Ovary (tissue), 7 donors: ENCODE measurements at regions not wholly inside any gene's neighbourhood (a gene's known extent, or its start where the extent isn't known, plus 50 kb on each side); places are given as distances from the start of the nearest gene placed in this dataset.

Experiments used
- DNase-seq, 5 donors: peaks; one replicate each; pipeline ENCODE4 v3.0.0-alpha.2; 2019 to 2020
- H3K27ac ChIP-seq, 2 donors: fragments of 200-600 bp; one replicate each; pipeline versions ENCODE4 v1.5.1 to v1.8.0; 2019 to 2022
- H3K27me3 ChIP-seq: fragments of 200-600 bp; one replicate; pipeline ENCODE4 v1.8.0; 2022
- H3K36me3 ChIP-seq: fragments of 200-600 bp; sonication (generic); one replicate; pipeline ENCODE4 v1.5.1; 2019
- H3K4me1 ChIP-seq: one replicate; pipeline ENCODE4 v1.8.1; 2013; ENCODE audit warnings: mild to moderate bottlenecking, moderate library complexity; ENCODE audit not compliant: insufficient read depth
- H3K4me3 ChIP-seq: fragments of 200-600 bp; sonication (generic); one replicate; pipeline ENCODE4 v1.5.1; 2017
- H3K9me3 ChIP-seq, 2 donors: fragments of 200-600 bp in 1 of 2; sonication (generic) in 1 of 2; one replicate each; pipeline versions ENCODE4 v1.5.1 to v1.8.1; 2013 to 2019; ENCODE audit warnings: mild to moderate bottlenecking in 1 of 2, moderate library complexity in 1 of 2
- CTCF ChIP-seq, 3 donors: fragments of 450-650 bp in 2 of 3; fragments of 200-600 bp in 1 of 3; IDR thresholded peaks; one replicate each; pipeline versions ENCODE4 v1.5.1 to v1.8.0; 2016 to 2022; ENCODE audit warnings: antibody characterized with exemption in 3 of 3, mild to moderate bottlenecking in 1 of 3
- EP300 ChIP-seq: sonication (generic); formaldehyde crosslinking; IDR thresholded peaks from one replicate; pipeline ENCODE4 v1.6.1; 2017; ENCODE audit warnings: antibody characterized with exemption
- POLR2A ChIP-seq: fragments of 450-650 bp; IDR thresholded peaks from one replicate; pipeline ENCODE4 v1.6.1; 2017; ENCODE audit warnings: antibody characterized with exemption, mild to moderate bottlenecking, moderate library complexity
- WGBS, 3 donors: extraction: QIAGEN DNeasy Blood & Tissue Kit in 1 of 3; methylation state at CpG; one replicate each; pipeline versions ENCODE4 v1.1.5 to v1.1.7; 2013 to 2017; 5-methylcytosine and 5-hydroxymethylcytosine counted together
- intact Hi-C, 4 donors: fragments of 100-400 bp; cut with DNase I; formaldehyde crosslinking; loops; one replicate each; pipeline versions ENCODE4 v1.11.0 to v1.15.1; 2022 to 2023
- donor health status: DM: no; HTN: no; CAD: no; lungs with moderate emphysema.
- donor health status: DM: no; HTN: no; CAD: no.
- donor health status: Bipolar disorder and iron deficiency.
- donor health status: DM: no; HTN: no; CAD: no.
- donor health status: DM: yes; HTN: yes; CAD: no.

DNA sequence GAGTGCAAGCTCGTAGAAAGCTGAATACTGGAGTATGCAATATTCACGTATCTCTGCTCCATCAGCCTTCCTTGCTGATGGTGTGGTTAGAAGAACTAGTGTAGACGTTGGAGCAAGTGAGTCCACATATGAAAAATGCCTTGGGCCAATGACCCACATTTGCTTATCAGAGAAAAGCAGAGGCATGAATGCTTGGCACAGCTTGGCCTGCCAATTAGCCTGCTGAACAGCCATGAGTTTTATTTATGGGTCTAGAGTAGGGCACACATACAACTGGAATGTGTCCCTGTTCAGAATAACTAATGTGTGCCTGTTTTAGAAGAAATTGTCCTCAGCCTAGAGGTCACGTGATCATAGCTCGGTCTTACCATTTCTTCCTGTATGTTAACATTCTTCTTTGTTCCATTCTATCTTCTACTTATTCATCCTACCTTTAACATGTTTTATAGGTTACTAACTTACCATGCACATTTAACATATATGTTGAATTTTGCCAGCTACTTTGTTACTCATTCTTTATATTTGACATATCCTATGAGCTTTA, 432.7 kb upstream of the AADAT start:
- DNase-seq, result no peak
- intact Hi-C loops, result no loop called here
- 80 to 82% (median 80%) methylated on average over 5 of the region's 5 CpGs for WGBS, 3 donors

DNA sequence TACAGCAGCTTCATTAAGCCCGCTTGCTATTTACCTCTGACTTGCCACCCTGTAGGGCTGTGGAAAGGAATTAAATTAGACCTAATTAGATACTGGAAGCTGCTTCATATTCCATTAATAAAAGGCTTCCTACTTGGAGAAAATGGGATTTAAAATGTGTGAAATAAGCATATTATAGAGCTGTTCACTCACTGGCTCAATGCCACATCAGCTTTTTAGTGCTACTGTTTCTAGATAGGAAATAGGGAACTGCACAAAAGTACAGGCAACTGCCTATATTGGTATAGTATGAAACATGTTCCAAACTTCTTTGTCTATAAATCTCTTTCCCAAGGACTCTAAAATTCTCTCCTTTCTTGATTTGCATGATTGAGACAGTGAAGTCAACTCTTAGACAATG, 407.9 kb upstream of the AADAT start:
- H3K27me3 ChIP-seq, result no peaks in the 10 kb centered on the region
- H3K4me1 ChIP-seq, result no peaks in the 10 kb centered on the region
- 21 to 39% (median 29%) methylated on average over 1 of the region's 1 CpG for WGBS, 3 donors
- intact Hi-C loops, result no loop called here
- H3K4me3 ChIP-seq, result no peak overlapping the region
- no peak for TF ChIP-seq POLR2A
- no peak for TF ChIP-seq EP300
- no peaks in the 10 kb centered on the region for H3K9me3 ChIP-seq
- DNase-seq, result no peak
- H3K36me3 ChIP-seq, result no peaks in the 10 kb centered on the region
- H3K27ac ChIP-seq, result no peak overlapping the region

More for the DNA sequence above, 432.7 kb upstream of the AADAT start:
- H3K36me3 ChIP-seq, result no peaks in the 10 kb centered on the region
- no peaks in the 10 kb centered on the region for H3K27me3 ChIP-seq
- H3K9me3 ChIP-seq, result no peaks in the 10 kb centered on the region
- TF ChIP-seq CTCF (IDR thresholded peaks at IDR 0.05), result no peak
- no peak for TF ChIP-seq POLR2A
- no peak for TF ChIP-seq EP300
- no peak overlapping the region for H3K27ac ChIP-seq
- no peaks in the 10 kb centered on the region for H3K4me1 ChIP-seq
- H3K4me3 ChIP-seq, result no peak overlapping the region

GRCh38 chr4:170497112-170497511, 407.4 kb upstream of the AADAT start:
- Histone ChIP-seq H3K36me3 (no peaks in the 10 kb centered on the region), H3K4me3 (peak overlapping the region; percentile 34), H3K27ac (no peak overlapping the region), H3K4me1 (no peaks in the 10 kb centered on the region), H3K27me3 (no peaks in the 10 kb centered on the region), H3K9me3 (no peaks in the 10 kb centered on the region)
- intact Hi-C loops, result no loop called here
- TF ChIP-seq POLR2A (no peak), EP300 (no peak), CTCF (IDR thresholded peaks at IDR 0.05) (no peak)
- 1 to 8% (median 3%) methylated on average over 12 of the region's 12 CpGs for WGBS, 3 donors
- DNase-seq, result peak in 1 of 5 donors; percentile 9

DNA sequence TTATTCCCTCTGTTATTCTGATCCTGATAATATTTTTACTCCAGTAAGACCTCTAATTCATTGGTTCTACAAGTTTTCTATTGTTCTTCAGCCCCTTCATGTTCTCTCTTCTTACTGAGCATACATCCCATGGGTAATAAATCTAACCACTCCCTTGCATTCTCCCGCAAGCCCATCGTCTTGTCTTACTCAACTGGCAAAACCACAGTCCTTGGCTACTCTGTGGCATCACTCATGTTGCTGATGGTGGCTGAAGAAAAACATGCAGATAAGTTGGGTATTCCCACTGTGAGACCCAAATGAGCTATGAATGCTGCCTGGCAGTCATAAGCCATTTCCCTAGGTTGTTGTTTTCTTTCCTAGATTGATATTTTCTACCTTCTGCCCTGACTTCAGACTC, 402.2 kb upstream of the AADAT start:
- H3K36me3 ChIP-seq, result no peaks in the 10 kb centered on the region
- H3K4me3 ChIP-seq, result no peak overlapping the region
- H3K9me3 ChIP-seq, result no peaks in the 10 kb centered on the region
- WGBS, 3 donors, result 64 to 83% (median 70%) methylated on average over 2 of the region's 2 CpGs
- no peak for DNase-seq
- no peak for TF ChIP-seq POLR2A
- no peak for TF ChIP-seq CTCF (IDR thresholded peaks at IDR 0.05)
- TF ChIP-seq EP300, result no peak
- H3K27me3 ChIP-seq, result no peaks in the 10 kb centered on the region
- no peak overlapping the region for H3K27ac ChIP-seq
- intact Hi-C loops, result no loop called here
- no peaks in the 10 kb centered on the region for H3K4me1 ChIP-seq

GRCh38 chr4:170476351-170476750, 386.6 kb upstream of the AADAT start:
- Histone ChIP-seq H3K27ac (no peak overlapping the region), H3K27me3 (no peaks in the 10 kb centered on the region), H3K4me3 (no peak overlapping the region), H3K4me1 (no peaks in the 10 kb centered on the region), H3K9me3 (no peaks in the 10 kb centered on the region), H3K36me3 (no peaks in the 10 kb centered on the region)
- no peak for DNase-seq
- intact Hi-C loops, result no loop called here
- TF ChIP-seq EP300 (no peak), POLR2A (no peak), CTCF (IDR thresholded peaks at IDR 0.05) (no peak)
- 10 to 27% (median 26%) methylated on average over 2 of the region's 2 CpGs for WGBS, 3 donors
